ENCODE measurements at regions not wholly inside any gene's neighbourhood (a gene's known extent, or its start where the extent isn't known, plus 50 kb on each side); places are given as distances from the start of the nearest gene placed in this dataset.

DNA sequence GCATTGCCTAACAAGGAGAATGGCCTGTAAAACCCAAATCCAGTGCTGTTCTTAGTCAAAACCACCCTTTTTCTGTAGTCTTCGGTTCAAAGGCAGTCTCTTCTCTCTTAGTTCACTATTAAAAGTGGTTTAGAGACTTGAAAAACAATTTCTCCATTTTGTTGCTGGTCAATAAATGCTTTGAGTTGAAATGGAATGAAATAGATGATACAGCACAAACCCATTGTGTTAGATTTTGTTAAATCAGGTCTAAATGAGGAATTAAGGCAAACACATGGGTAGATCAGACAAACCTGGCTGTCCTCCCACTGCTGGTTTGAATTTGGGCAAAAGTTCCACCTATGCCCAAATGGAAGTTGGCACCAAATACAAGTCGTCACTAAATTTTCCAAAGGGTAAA lies 150.1 kb upstream of the SERTAD2 start:
- H2BK12ac ChIP-seq (ENCODE audit: insufficient read length, low read depth, low read length): no peak overlapping the region
- no peak overlapping the region for H3K23ac ChIP-seq (ENCODE audit: insufficient read length, low read depth, low read length)
- H2AFZ ChIP-seq (ENCODE audit: low read length): no peak overlapping the region
- no peak overlapping the region for H4K5ac ChIP-seq (ENCODE audit: insufficient read length, low read depth, low read length)
- no peak overlapping the region for H2BK5ac ChIP-seq (ENCODE audit: insufficient read length, low read length)
- H2AK5ac ChIP-seq (ENCODE audit: insufficient read length, low read length): no peak overlapping the region
- Mint-ChIP-seq H3K4me1 (peaks cover 7 to 9% of the 10 kb centered on the region in 2 experiments), H3K27ac (no peak overlapping the region), H3K27me3 (ENCODE audit: low read depth) (peaks cover 9% of the 10 kb centered on the region), H3K36me3 (ENCODE audit: insufficient read depth in 1 of 3, low read depth in 3 of 3) (no peaks in the 10 kb centered on the region), H3K9me3 (no peaks in the 10 kb centered on the region), H3K4me3 (no peak overlapping the region)
- H3K18ac ChIP-seq (ENCODE audit: insufficient read length, low read depth, low read length): no peak overlapping the region
- H3K14ac ChIP-seq (ENCODE audit: insufficient read depth, low read length): no peak overlapping the region
- no peak overlapping the region for H3K4ac ChIP-seq (ENCODE audit: low read depth, low read length)
- no peak overlapping the region for H2BK15ac ChIP-seq (ENCODE audit: low read depth, low read length)
- H3K23me2 ChIP-seq (ENCODE audit: insufficient read length, low read depth, low read length, poor library complexity, severe bottlenecking): no peaks in the 10 kb centered on the region
- H3K56ac ChIP-seq (ENCODE audit: insufficient read length, low read depth, low read length): no peak overlapping the region
- H2BK120ac ChIP-seq (ENCODE audit: low read depth, low read length, poor library complexity, severe bottlenecking): no peak overlapping the region
- DNase-seq: no peak
- no peaks in the 10 kb centered on the region for H3K79me1 ChIP-seq (ENCODE audit: insufficient read depth, low read depth, low read length, poor library complexity, severe bottlenecking)
- no peak overlapping the region for H3K4me2 ChIP-seq (ENCODE audit: insufficient read depth, insufficient read length, low read length)
- no peak overlapping the region for H3K9ac ChIP-seq (ENCODE audit: extremely low read depth, insufficient read length, low read length)
- H3K9me3 ChIP-seq (ENCODE audit: control insufficient read depth, low read depth, low read length): no peaks in the 10 kb centered on the region
- H4K91ac ChIP-seq (ENCODE audit: insufficient read length, low read depth, low read length): no peak overlapping the region
- no peaks in the 10 kb centered on the region for H3K4me1 ChIP-seq (ENCODE audit: insufficient read depth, low read length)
- WGBS (ENCODE audit: extremely low coverage, insufficient read length, low lambda C conversion rate): no CpG with 5 or more reads among the region's 2 CpGs
- H2BK20ac ChIP-seq (ENCODE audit: low read depth, low read length, poor library complexity, severe bottlenecking): no peak overlapping the region
- no peaks in the 10 kb centered on the region for H4K20me1 ChIP-seq (ENCODE audit: control insufficient read depth, insufficient read depth, insufficient read length)
- H4K8ac ChIP-seq (replicated peaks; ENCODE audit: insufficient read length, low read depth, low read length): no peak overlapping the region
- H3K27me3 ChIP-seq (ENCODE audit: insufficient read depth, low read length): no peaks in the 10 kb centered on the region
- H3T11ph ChIP-seq (ENCODE audit: low read length): no peak overlapping the region
- TF ChIP-seq, protein P1, sequence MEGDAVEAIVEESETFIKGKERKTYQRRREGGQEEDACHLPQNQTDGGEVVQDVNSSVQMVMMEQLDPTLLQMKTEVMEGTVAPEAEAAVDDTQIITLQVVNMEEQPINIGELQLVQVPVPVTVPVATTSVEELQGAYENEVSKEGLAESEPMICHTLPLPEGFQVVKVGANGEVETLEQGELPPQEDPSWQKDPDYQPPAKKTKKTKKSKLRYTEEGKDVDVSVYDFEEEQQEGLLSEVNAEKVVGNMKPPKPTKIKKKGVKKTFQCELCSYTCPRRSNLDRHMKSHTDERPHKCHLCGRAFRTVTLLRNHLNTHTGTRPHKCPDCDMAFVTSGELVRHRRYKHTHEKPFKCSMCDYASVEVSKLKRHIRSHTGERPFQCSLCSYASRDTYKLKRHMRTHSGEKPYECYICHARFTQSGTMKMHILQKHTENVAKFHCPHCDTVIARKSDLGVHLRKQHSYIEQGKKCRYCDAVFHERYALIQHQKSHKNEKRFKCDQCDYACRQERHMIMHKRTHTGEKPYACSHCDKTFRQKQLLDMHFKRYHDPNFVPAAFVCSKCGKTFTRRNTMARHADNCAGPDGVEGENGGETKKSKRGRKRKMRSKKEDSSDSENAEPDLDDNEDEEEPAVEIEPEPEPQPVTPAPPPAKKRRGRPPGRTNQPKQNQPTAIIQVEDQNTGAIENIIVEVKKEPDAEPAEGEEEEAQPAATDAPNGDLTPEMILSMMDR (conservative IDR thresholded peaks at IDR 0.05): no peak
- no peak overlapping the region for H3K27ac ChIP-seq (ENCODE audit: insufficient read length, low read depth, low read length)
- no peaks in the 10 kb centered on the region for H3K79me2 ChIP-seq (ENCODE audit: insufficient read depth, low read length)

Data from H9 (cell line).